Activated CD4-positive, alpha-beta T cell treated with anti-CD3 and anti-CD28 coated beads for 24 hours (primary cell): ENCODE measurements at regions not wholly inside any gene's neighbourhood (a gene's known extent, or its start where the extent isn't known, plus 50 kb on each side); places are given as distances from the start of the nearest gene placed in this dataset.

ENCODE experiments used
- DNase-seq, 2 donors: peaks; one replicate each; pipeline ENCODE4 v3.0.0-alpha.2; 2020; ENCODE audit warnings: low read depth in 2 of 2

- peak; percentile 17 to 33 for DNase-seq
Observed at GRCh38 chr19:30666301-30666803, 294.2 kb downstream of the ZNF536 start.

- DNase-seq = no peak
Observed at GRCh38 chr19:30665449-30665848, 293.3 kb downstream of the ZNF536 start.

GRCh38 chr19:30663611-30664174 is 291.5 kb downstream of the ZNF536 start:
- DNase-seq = no peak

GRCh38 chr19:30662211-30662861 is 290.2 kb downstream of the ZNF536 start:
- no peak for DNase-seq

- no peak for DNase-seq
Observed at GRCh38 chr19:30659638-30660037, 287.5 kb downstream of the ZNF536 start.

- DNase-seq = no peak
Observed at GRCh38 chr19:30656520-30657100, 284.4 kb downstream of the ZNF536 start.

- no peak for DNase-seq
Observed at GRCh38 chr19:30653646-30654386, 281.6 kb downstream of the ZNF536 start.

- no peak for DNase-seq
Observed at GRCh38 chr19:30652751-30653150, 280.6 kb downstream of the ZNF536 start.

- no peak for DNase-seq
Observed at GRCh38 chr19:30651691-30652090, 279.5 kb downstream of the ZNF536 start.

GRCh38 chr19:30651066-30651465 is 278.9 kb downstream of the ZNF536 start:
- no peak for DNase-seq

- peak in 1 of 2 donors; percentile 3 for DNase-seq
Observed at GRCh38 chr19:30649934-30650614, 277.9 kb downstream of the ZNF536 start.

GRCh38 chr19:30648866-30649862 is 277.0 kb downstream of the ZNF536 start:
- no peak for DNase-seq

- no peak for DNase-seq
Observed at GRCh38 chr19:30647891-30648720, 275.9 kb downstream of the ZNF536 start.

GRCh38 chr19:30646806-30647205 is 274.6 kb downstream of the ZNF536 start:
- DNase-seq = no peak

GRCh38 chr19:30645946-30646577 is 273.9 kb downstream of the ZNF536 start:
- no peak for DNase-seq

GRCh38 chr19:30640252-30640965 is 268.2 kb downstream of the ZNF536 start:
- no peak for DNase-seq

GRCh38 chr19:30638889-30639288 is 266.7 kb downstream of the ZNF536 start:
- no peak for DNase-seq

- no peak for DNase-seq
Observed at GRCh38 chr19:30637926-30638325, 265.7 kb downstream of the ZNF536 start.
